Tibial nerve (tissue), 4 donors: ENCODE measurements at regions not wholly inside any gene's neighbourhood (a gene's known extent, or its start where the extent isn't known, plus 50 kb on each side); places are given as distances from the start of the nearest gene placed in this dataset.

Source experiments
- EP300 ChIP-seq, 2 donors: sonication (generic); formaldehyde crosslinking; IDR thresholded peaks; one replicate each; pipeline ENCODE4 v1.6.1; 2017; ENCODE audit warnings: antibody characterized with exemption in 2 of 2, mild to moderate bottlenecking in 1 of 2
- POLR2A ChIP-seq, 2 donors: fragments of 450-650 bp; IDR thresholded peaks; one replicate each; pipeline ENCODE4 v1.6.1; 2017; ENCODE audit warnings: antibody characterized with exemption in 2 of 2, mild to moderate bottlenecking in 2 of 2, moderate library complexity in 2 of 2
- TF ChIP-seq, protein P1 (sequence below), 5 experiments: fragments of 200-600 bp in 3 of 5; fragments of 450-650 bp in 2 of 5; sonication (generic) in 3 of 5; IDR thresholded peaks; one replicate each; pipeline ENCODE4 v1.5.1; 2016 to 2019; ENCODE audit warnings: antibody characterized with exemption in 5 of 5, mild to moderate bottlenecking in 3 of 5, moderate library complexity in 2 of 5

DNA sequence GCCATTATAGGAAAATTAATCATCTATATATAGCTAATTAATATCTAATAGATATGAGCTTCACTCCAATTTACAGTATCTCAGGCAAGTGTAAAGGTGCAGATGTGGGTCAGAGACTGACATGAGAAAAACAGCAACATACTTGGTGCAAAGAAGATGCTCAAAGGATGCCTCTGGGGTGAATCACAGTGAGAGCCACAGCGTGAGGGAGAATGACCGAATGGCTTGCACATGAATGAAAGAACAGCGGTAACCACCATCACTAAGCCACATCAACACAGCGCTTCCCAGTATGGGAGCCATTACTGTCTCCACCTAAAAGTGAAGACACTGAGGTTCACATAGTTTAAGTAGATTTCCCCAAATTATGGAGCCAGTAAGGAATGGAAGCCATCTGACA lies 423.4 kb upstream of the ID2 start:
- TF ChIP-seq, protein P1, sequence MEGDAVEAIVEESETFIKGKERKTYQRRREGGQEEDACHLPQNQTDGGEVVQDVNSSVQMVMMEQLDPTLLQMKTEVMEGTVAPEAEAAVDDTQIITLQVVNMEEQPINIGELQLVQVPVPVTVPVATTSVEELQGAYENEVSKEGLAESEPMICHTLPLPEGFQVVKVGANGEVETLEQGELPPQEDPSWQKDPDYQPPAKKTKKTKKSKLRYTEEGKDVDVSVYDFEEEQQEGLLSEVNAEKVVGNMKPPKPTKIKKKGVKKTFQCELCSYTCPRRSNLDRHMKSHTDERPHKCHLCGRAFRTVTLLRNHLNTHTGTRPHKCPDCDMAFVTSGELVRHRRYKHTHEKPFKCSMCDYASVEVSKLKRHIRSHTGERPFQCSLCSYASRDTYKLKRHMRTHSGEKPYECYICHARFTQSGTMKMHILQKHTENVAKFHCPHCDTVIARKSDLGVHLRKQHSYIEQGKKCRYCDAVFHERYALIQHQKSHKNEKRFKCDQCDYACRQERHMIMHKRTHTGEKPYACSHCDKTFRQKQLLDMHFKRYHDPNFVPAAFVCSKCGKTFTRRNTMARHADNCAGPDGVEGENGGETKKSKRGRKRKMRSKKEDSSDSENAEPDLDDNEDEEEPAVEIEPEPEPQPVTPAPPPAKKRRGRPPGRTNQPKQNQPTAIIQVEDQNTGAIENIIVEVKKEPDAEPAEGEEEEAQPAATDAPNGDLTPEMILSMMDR (IDR thresholded peaks at IDR 0.05) = no peak
- TF ChIP-seq EP300 (IDR thresholded peaks at IDR 0.05) (no peak), POLR2A (IDR thresholded peaks at IDR 0.05) (no peak)
